H1 (cell line): ENCODE measurements at regions not wholly inside any gene's neighbourhood (a gene's known extent, or its start where the extent isn't known, plus 50 kb on each side); places are given as distances from the start of the nearest gene placed in this dataset.

Source experiments
- BCL11A ChIP-seq, 2 experiments: IDR thresholded peaks; one replicate each; pipeline ENCODE4 v1.6.1; 2011; ENCODE audit warnings: low read depth in 2 of 2, low read length in 2 of 2, mild to moderate bottlenecking in 2 of 2
- CBX5 ChIP-seq: fragments of 300-800, 300-1000 bp; sonication (generic); IDR thresholded peaks from 2 replicates; pipeline ENCODE4 v1.7.1; 2016; ENCODE audit warnings: antibody characterized with exemption, low read length, low read depth
- CREB1 ChIP-seq: IDR thresholded peaks from 2 replicates; pipeline ENCODE4 v1.6.1; 2012; ENCODE audit warnings: inconsistent platforms
- EP300 ChIP-seq, 2 experiments: IDR thresholded peaks; 1 replicate in 1 of 2; 2 replicates in 1 of 2; pipeline ENCODE4 v1.6.1; 2011 to 2012; ENCODE audit warnings: low read depth in 2 of 2, low read length in 2 of 2, mild to moderate bottlenecking in 2 of 2, borderline replicate concordance in 1 of 2, inconsistent platforms in 1 of 2, moderate library complexity in 1 of 2
- EZH2 ChIP-seq: fragments of 200-600 bp; sonication (generic); IDR thresholded peaks from 2 replicates; pipeline ENCODE4 v1.7.1; 2012; ENCODE audit warnings: low read depth, mild to moderate bottlenecking, moderate library complexity, low read length, inconsistent platforms; ENCODE audit not compliant: severe bottlenecking
- NRF1 ChIP-seq: IDR thresholded peaks from 2 replicates; pipeline ENCODE4 v1.6.1; 2011; ENCODE audit warnings: mild to moderate bottlenecking, low read depth, low read length, improper control_type of control experiment
- POLR2AphosphoS5 ChIP-seq: IDR thresholded peaks from 2 replicates; pipeline ENCODE4 v1.6.1; 2011; ENCODE audit warnings: low read depth, low read length
- RAD21 ChIP-seq, 2 experiments: IDR thresholded peaks in 1 of 2; conservative IDR thresholded peaks in 1 of 2; 2 replicates each; pipeline ENCODE4 v1.6.1; 2011; ENCODE audit warnings: low read depth in 2 of 2, low read length in 2 of 2, improper control_type of control experiment in 1 of 2, inconsistent platforms in 1 of 2, mild to moderate bottlenecking in 1 of 2, moderate library complexity in 1 of 2
- TCF12 ChIP-seq: IDR thresholded peaks from 2 replicates; pipeline ENCODE4 v1.6.1; 2011; ENCODE audit warnings: low read depth, mild to moderate bottlenecking, low read length
- YY1 ChIP-seq: IDR thresholded peaks from 2 replicates; pipeline ENCODE4 v1.6.1; 2011; ENCODE audit warnings: low read depth, mild to moderate bottlenecking, low read length
- ZNF274 ChIP-seq: IDR thresholded peaks from 2 replicates; pipeline ENCODE4 v1.7.0; 2012; ENCODE audit warnings: low read length, borderline replicate concordance; ENCODE audit errors: extremely low read depth
- TF ChIP-seq, protein P1 (sequence below), 3 experiments: IDR thresholded peaks; 1 replicate in 2 of 3; 2 replicates in 1 of 3; pipeline versions ENCODE4 v1.5.1 to v1.6.1; 2011; ENCODE audit warnings: low read length in 3 of 3, mild to moderate bottlenecking in 3 of 3, inconsistent platforms in 2 of 3, low read depth in 1 of 3, moderate library complexity in 1 of 3; ENCODE audit not compliant: insufficient read depth in 1 of 3; ENCODE audit errors: control extremely low read depth in 1 of 3
- TF ChIP-seq, protein P2 (sequence below): IDR thresholded peaks from 2 replicates; pipeline ENCODE4 v1.6.1; 2012; ENCODE audit warnings: low read length, inconsistent platforms

DNA sequence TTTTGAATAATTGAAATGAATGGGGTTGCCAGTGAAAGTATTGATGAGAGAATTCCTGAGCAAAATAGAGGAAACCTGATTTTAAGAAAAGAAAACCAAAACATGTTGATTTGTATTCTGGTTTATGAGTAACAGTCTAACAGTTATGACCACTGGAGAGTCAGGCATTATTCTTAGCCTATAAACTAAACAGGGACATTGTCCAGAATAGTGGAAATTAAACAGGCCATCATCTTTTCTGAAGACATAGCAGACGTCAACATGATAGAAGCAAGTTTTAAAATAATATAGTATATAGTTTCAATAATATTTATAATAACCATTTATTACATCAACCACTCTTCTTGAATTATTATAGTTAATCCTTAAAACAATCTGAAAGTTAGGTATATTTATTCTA, 178.3 kb upstream of the MPDZ start:
- TF ChIP-seq ZNF274, result no peak
- TF ChIP-seq, protein P1, sequence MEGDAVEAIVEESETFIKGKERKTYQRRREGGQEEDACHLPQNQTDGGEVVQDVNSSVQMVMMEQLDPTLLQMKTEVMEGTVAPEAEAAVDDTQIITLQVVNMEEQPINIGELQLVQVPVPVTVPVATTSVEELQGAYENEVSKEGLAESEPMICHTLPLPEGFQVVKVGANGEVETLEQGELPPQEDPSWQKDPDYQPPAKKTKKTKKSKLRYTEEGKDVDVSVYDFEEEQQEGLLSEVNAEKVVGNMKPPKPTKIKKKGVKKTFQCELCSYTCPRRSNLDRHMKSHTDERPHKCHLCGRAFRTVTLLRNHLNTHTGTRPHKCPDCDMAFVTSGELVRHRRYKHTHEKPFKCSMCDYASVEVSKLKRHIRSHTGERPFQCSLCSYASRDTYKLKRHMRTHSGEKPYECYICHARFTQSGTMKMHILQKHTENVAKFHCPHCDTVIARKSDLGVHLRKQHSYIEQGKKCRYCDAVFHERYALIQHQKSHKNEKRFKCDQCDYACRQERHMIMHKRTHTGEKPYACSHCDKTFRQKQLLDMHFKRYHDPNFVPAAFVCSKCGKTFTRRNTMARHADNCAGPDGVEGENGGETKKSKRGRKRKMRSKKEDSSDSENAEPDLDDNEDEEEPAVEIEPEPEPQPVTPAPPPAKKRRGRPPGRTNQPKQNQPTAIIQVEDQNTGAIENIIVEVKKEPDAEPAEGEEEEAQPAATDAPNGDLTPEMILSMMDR (IDR thresholded peaks at IDR 0.05; ENCODE audit: control extremely low read depth in 1 of 3, insufficient read depth in 1 of 3, low read depth in 1 of 3, low read length in 3 of 3), result no peak
- TF ChIP-seq TCF12, result no peak
- TF ChIP-seq, protein P2, sequence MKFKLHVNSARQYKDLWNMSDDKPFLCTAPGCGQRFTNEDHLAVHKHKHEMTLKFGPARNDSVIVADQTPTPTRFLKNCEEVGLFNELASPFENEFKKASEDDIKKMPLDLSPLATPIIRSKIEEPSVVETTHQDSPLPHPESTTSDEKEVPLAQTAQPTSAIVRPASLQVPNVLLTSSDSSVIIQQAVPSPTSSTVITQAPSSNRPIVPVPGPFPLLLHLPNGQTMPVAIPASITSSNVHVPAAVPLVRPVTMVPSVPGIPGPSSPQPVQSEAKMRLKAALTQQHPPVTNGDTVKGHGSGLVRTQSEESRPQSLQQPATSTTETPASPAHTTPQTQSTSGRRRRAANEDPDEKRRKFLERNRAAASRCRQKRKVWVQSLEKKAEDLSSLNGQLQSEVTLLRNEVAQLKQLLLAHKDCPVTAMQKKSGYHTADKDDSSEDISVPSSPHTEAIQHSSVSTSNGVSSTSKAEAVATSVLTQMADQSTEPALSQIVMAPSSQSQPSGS, result no peak
- no peak for TF ChIP-seq YY1
- no peak for TF ChIP-seq EP300 (IDR thresholded peaks at IDR 0.05; ENCODE audit: borderline replicate concordance in 1 of 2, low read depth in 2 of 2, low read length in 2 of 2)
- no peak for TF ChIP-seq CBX5
- no peak for TF ChIP-seq POLR2AphosphoS5
- TF ChIP-seq EZH2, result no peak
- no peak for TF ChIP-seq NRF1
- no peak for TF ChIP-seq CREB1
- TF ChIP-seq RAD21 (IDR thresholded peaks at IDR 0.05 in 1 of 2, conservative IDR thresholded peaks at IDR 0.05 in 1 of 2; ENCODE audit: low read depth in 2 of 2, low read length in 2 of 2), result no peak
- TF ChIP-seq BCL11A (IDR thresholded peaks at IDR 0.05; ENCODE audit: low read depth in 2 of 2, low read length in 2 of 2), result no peak
